ENCODE measurements at regions not wholly inside any gene's neighbourhood (a gene's known extent, or its start where the extent isn't known, plus 50 kb on each side); places are given as distances from the start of the nearest gene placed in this dataset.

DNA sequence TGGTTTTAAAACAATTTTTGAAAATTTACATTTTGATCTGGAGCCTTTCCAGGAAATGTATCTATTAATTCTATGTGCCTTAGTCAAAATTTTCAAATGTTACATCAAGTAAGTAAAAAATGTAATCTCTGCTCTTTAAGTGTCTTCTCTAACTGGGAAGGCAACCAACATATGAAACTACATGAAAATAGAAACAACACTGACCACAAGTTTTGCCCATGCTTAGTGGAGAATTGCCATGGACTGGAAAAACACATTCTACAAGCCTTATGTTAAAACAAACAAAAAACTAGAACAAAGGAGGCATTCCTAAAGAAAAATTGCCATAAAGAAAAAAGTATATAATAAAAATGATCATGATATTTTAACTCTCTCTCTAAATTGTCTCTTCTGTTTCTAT, 75.9 kb upstream of the SPRED1 start:
- no peaks in the 10 kb centered on the region for H4K20me1 ChIP-seq (replicated peaks; ENCODE audit: control insufficient read depth, extremely low read depth, insufficient read depth, low read length)
- H3K9me3 ChIP-seq (replicated peaks; ENCODE audit: control insufficient read depth, insufficient read depth, low read length): no peaks in the 10 kb centered on the region
- H2AFZ ChIP-seq (ENCODE audit: low read depth, low read length): no peak overlapping the region
- H3K9ac ChIP-seq (replicated peaks; ENCODE audit: extremely low read depth, insufficient read depth, low read length): no peak overlapping the region
- H3K79me2 ChIP-seq (ENCODE audit: control insufficient read depth, insufficient read depth, low read length): no peaks in the 10 kb centered on the region
- BruUV-seq (replicated peaks): no TSS peak
- intact Hi-C loops (cut with micrococcal nuclease) (loop anchor here (10.0 kb wide), 1 partner anchor 172 kb away; no protein-coding TSS in a partner anchor), dilution Hi-C loops (cut with MboI; ENCODE audit: extremely low pct_ligation_motif_present, low sequenced_read_pairs) (no loop called here)
- no peaks in the 10 kb centered on the region for H3K36me3 ChIP-seq (ENCODE audit: control insufficient read depth in 2 of 2, extremely low read depth in 1 of 2, insufficient read depth in 2 of 2, low read length in 2 of 2)
- TF ChIP-seq POLR2AphosphoS5 (IDR thresholded peaks at IDR 0.05; ENCODE audit: insufficient read depth, low read depth, low read length) (no peak), JUN (IDR thresholded peaks at IDR 0.05; ENCODE audit: borderline replicate concordance, insufficient read depth, insufficient read length, low read depth) (no peak), POLR2A (IDR thresholded peaks at IDR 0.05; ENCODE audit: low read depth, low read length) (no peak), MYC (IDR thresholded peaks at IDR 0.05; ENCODE audit: low read depth, low read length) (no peak), EZH2 (IDR thresholded peaks at IDR 0.05; ENCODE audit: borderline replicate concordance, low read depth, low read length, severe bottlenecking) (no peak), FOS (IDR thresholded peaks at IDR 0.05; ENCODE audit: borderline replicate concordance, insufficient read depth, low read length) (no peak), GATA2 (IDR thresholded peaks at IDR 0.05; ENCODE audit: insufficient read depth, insufficient read length, low read depth, low read length) (no peak)
- TF ChIP-seq, protein P1, sequence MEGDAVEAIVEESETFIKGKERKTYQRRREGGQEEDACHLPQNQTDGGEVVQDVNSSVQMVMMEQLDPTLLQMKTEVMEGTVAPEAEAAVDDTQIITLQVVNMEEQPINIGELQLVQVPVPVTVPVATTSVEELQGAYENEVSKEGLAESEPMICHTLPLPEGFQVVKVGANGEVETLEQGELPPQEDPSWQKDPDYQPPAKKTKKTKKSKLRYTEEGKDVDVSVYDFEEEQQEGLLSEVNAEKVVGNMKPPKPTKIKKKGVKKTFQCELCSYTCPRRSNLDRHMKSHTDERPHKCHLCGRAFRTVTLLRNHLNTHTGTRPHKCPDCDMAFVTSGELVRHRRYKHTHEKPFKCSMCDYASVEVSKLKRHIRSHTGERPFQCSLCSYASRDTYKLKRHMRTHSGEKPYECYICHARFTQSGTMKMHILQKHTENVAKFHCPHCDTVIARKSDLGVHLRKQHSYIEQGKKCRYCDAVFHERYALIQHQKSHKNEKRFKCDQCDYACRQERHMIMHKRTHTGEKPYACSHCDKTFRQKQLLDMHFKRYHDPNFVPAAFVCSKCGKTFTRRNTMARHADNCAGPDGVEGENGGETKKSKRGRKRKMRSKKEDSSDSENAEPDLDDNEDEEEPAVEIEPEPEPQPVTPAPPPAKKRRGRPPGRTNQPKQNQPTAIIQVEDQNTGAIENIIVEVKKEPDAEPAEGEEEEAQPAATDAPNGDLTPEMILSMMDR (IDR thresholded peaks at IDR 0.05; ENCODE audit: extremely low read depth in 1 of 2, insufficient read depth in 1 of 2, low read depth in 1 of 2, low read length in 2 of 2): no peak
- TF ChIP-seq, protein P2, sequence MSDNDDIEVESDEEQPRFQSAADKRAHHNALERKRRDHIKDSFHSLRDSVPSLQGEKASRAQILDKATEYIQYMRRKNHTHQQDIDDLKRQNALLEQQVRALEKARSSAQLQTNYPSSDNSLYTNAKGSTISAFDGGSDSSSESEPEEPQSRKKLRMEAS (IDR thresholded peaks at IDR 0.05; ENCODE audit: insufficient read depth, insufficient read length): no peak
- H3K27me3 ChIP-seq (ENCODE audit: control insufficient read depth in 2 of 2, insufficient read depth in 2 of 2, low read length in 2 of 2): peaks cover 30 to 49% of the 10 kb centered on the region in 2 experiments
- CTCF ChIA-PET: no interaction called here
- no peaks in the 10 kb centered on the region for H3K4me1 ChIP-seq (ENCODE audit: control insufficient read depth, extremely low read depth, insufficient read depth, low read length)
- no peak for FAIRE-seq
- H3K4me3 ChIP-seq (replicated peaks in 1 of 3; ENCODE audit: insufficient read depth in 1 of 3, low read depth in 1 of 3, low read length in 3 of 3): no peak overlapping the region
- no peak overlapping the region for H3K27ac ChIP-seq (ENCODE audit: insufficient read depth, low read depth, low read length)
- POLR2A ChIA-PET: no interaction called here
- no peaks in the 10 kb centered on the region for H3K9me1 ChIP-seq (replicated peaks; ENCODE audit: control insufficient read depth, extremely low read depth, insufficient read depth, low read length)
- H3K4me2 ChIP-seq (ENCODE audit: insufficient read depth, low read length): no peak overlapping the region
- DNase-seq (ENCODE audit: low read depth, low spot score): no peak

Measured in endothelial cell of umbilical vein (primary cell).